Activated CD8-positive, alpha-beta memory T cell treated with anti-CD3 and anti-CD28 coated beads, Interleukin-2, amount 50 U/mL, for 4 hours (primary cell): ENCODE measurements at regions not wholly inside any gene's neighbourhood (a gene's known extent, or its start where the extent isn't known, plus 50 kb on each side); places are given as distances from the start of the nearest gene placed in this dataset.

Experiments
- DNase-seq: peaks from one replicate; pipeline ENCODE4 v3.0.0-alpha.2; 2020

- no peak for DNase-seq
These were observed 55.6 kb downstream of the PBDC1 start for GRCh38 chrX:76228499-76228898.

DNA sequence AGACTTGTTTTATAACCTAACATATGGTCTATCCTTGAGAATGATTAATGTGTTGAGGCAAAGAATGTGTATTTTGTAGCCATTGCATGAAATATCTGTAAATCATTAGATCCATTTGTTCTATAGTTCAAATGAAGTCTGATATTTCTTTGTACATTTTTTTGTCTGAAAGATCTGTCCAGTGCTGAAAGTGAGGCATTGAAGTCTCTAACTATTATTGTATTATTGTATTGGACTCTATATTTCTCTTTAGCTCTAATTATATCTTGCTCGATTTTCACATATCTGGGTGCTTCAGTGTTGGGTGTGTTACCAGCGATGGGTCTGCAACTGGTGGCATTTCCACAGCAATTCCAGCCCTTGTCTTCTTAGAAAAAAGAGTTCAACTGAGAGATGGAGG, 76.0 kb downstream of the PBDC1 start:
- no peak for DNase-seq

DNA sequence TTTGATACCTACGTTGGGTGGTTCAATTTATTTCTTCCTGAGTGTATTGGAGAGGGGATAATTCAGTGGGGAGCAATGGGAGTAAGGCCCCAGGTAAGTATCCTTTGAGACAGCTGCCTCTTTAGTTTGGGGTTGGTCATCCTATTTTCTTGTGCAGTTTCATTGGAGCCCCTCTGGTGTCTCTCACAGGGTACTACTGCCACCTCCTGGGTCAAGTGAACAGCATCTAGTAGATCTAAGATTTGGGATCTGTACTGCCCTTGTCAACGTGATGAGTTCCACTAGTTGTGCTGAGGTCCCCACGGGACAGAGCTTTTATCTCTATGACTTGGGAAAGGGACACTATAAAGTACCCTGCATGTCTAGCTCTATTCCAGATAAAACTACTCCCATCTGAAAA, 80.6 kb downstream of the PBDC1 start:
- peak; percentile 40 for DNase-seq

GRCh38 chrX:76279007-76279406, 106.1 kb downstream of the PBDC1 start:
- DNase-seq = peak; percentile 39
